Panc1 (cell line): ENCODE measurements at regions not wholly inside any gene's neighbourhood (a gene's known extent, or its start where the extent isn't known, plus 50 kb on each side); places are given as distances from the start of the nearest gene placed in this dataset.

Experiments
- ATAC-seq: fragments of 200-7000 bp; cut with Tn5 transposase; 2 replicates; pipeline ENCODE4 v1.9.1; 2020; ENCODE audit warnings: mild to moderate bottlenecking, moderate library complexity
- BruUV-seq: library from RNA; stranded (reverse); fragments of 400-500 nt; replicated peaks from 2 replicates; lab custom pipeline; 2021; lab: Mats Ljungman, UMichigan
- CTCF ChIA-PET: fragments of 300-600 bp; sonication (Branson Sonifier 250); formaldehyde crosslinking; loops from one replicate; lab custom pipeline; 2022; ENCODE audit warnings: antibody characterized with exemption; lab: Charles Lee
- POLR2A ChIA-PET: fragments of 300-600 bp; sonication (Branson Sonifier 250); formaldehyde crosslinking; loops from one replicate; lab custom pipeline; 2022; ENCODE audit warnings: antibody characterized with exemption; lab: Charles Lee
- DNase-seq: peaks from one replicate; pipeline ENCODE4 v3.0.0-alpha.2; 2010; ENCODE audit warnings: low read depth, low spot score
- H3K27ac ChIP-seq: 2 replicates; pipeline ENCODE4 v1.5.1; 2011; ENCODE audit warnings: mild to moderate bottlenecking, low read length, inconsistent platforms
- H3K27me3 ChIP-seq: fragments of 200-500 bp; sonication (Bioruptor generic); 2 replicates; pipeline ENCODE4 v1.6.0; 2014; ENCODE audit warnings: low read length, inconsistent platforms; ENCODE audit not compliant: control insufficient read depth, insufficient read depth
- H3K36me3 ChIP-seq: fragments of 200-500 bp; sonication (Bioruptor generic); 2 replicates; pipeline ENCODE4 v1.5.1; 2014; ENCODE audit warnings: inconsistent platforms, mild to moderate bottlenecking, low read length, moderate library complexity; ENCODE audit not compliant: control insufficient read depth, insufficient read depth
- H3K4me1 ChIP-seq: 2 replicates; pipeline ENCODE4 v1.5.1; 2011; ENCODE audit warnings: inconsistent platforms, mild to moderate bottlenecking, low read length, moderate library complexity; ENCODE audit not compliant: control insufficient read depth, insufficient read depth
- H3K4me3 ChIP-seq, 2 experiments: 2 replicates each; pipeline ENCODE4 v1.5.1; 2011 to 2012; ENCODE audit warnings: low read depth in 2 of 2, low read length in 2 of 2, mild to moderate bottlenecking in 2 of 2, inconsistent platforms in 1 of 2, moderate library complexity in 1 of 2
- H3K9me3 ChIP-seq: fragments of 200-500 bp; sonication (Bioruptor generic); 2 replicates; pipeline ENCODE4 v1.5.1; 2014; ENCODE audit warnings: low read depth, mild to moderate bottlenecking, inconsistent platforms, low read length, moderate library complexity; ENCODE audit not compliant: control insufficient read depth, insufficient read depth
- CTCF ChIP-seq: fragments of 450-650 bp; IDR thresholded peaks from 2 replicates; pipeline ENCODE4 v1.5.1; 2017; ENCODE audit warnings: mild to moderate bottlenecking
- POLR2AphosphoS5 ChIP-seq: IDR thresholded peaks from 2 replicates; pipeline ENCODE4 v1.6.1; 2012; ENCODE audit warnings: mild to moderate bottlenecking, low read depth, low read length, moderate library complexity
- REST ChIP-seq, 2 experiments: IDR thresholded peaks; 2 replicates each; pipeline ENCODE4 v1.6.1; 2011 to 2012; ENCODE audit warnings: low read depth in 2 of 2, control low read depth in 1 of 2, low read length in 1 of 2, mild to moderate bottlenecking in 1 of 2, moderate library complexity in 1 of 2; ENCODE audit not compliant: insufficient read depth in 1 of 2
- SIN3A ChIP-seq: IDR thresholded peaks from 2 replicates; pipeline ENCODE4 v1.6.1; 2012; ENCODE audit warnings: low read depth, mild to moderate bottlenecking, low read length, moderate library complexity, borderline replicate concordance; ENCODE audit not compliant: insufficient read depth
- TCF7L2 ChIP-seq: IDR thresholded peaks from 2 replicates; pipeline ENCODE4 v1.6.1; 2011; ENCODE audit warnings: mild to moderate bottlenecking, low read depth, low read length, inconsistent platforms
- in situ Hi-C: cut with HindIII; loops from 2 replicates; pipeline ENCODE4 v1.10.0; 2016; ENCODE audit warnings: low sequenced_read_pairs, low pct_unique_long_range_greater_than_20kb
- intact Hi-C: fragments of 100-400 bp; cut with micrococcal nuclease; formaldehyde crosslinking; loops from one replicate; pipeline ENCODE4 v1.10.0; 2022; ENCODE audit not compliant: unreplicated experiment

DNA sequence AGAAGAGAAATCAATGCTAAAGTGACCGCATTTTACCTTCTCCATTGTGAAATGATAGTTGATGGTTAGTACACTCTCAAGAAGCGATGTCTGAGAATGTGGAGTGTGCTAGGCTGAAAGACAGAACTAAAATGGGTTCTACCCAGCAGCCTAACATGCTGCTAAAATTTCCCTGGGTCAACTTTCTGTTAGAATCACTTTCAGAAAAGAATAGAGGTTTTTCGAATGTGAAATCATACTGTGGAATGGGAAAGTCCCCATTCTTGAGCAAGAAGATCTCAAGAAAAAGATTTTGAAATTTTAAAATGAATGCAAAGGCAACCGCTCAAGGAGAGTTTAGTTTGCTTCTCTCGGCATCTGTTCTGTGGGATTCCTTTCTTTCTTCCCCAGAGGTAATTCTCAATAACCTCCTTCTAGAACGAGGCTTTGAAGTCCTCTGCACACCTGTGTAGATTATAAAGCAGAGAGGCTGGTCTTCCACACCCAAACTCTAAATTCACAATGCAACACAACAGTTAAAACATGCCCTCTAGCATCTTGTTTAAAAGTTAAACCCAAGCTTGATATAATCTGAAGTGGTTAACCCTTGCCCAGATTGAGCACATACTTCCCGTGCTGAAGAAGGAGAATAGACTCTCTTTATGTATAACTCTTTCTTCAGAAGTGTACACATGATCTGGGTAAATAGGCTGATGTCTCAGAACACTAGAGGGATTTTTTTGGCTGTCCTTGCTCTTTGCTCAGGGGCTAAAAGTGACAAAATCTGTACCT, 208.7 kb upstream of the KLF3 start:
- Histone ChIP-seq H3K36me3 (no peaks in the 10 kb centered on the region), H3K27ac (no peak overlapping the region), H3K4me3 (no peak overlapping the region), H3K4me1 (no peaks in the 10 kb centered on the region), H3K9me3 (no peaks in the 10 kb centered on the region), H3K27me3 (no peaks in the 10 kb centered on the region; the same call in 1 of the 2 replicates)
- in situ Hi-C loops: no loop called here
- TF ChIP-seq SIN3A (no peak), TCF7L2 (no peak), POLR2AphosphoS5 (no peak), REST (IDR thresholded peaks at IDR 0.05; ENCODE audit: insufficient read depth in 1 of 2, low read depth in 2 of 2, low read length in 1 of 2) (no peak), CTCF (no peak)
- BruUV-seq: no TSS peak
- ATAC-seq: no peak
- ChIA-PET CTCF (no interaction called here), POLR2A (no interaction called here)
- intact Hi-C loops: no loop called here
- no peak for DNase-seq

DNA sequence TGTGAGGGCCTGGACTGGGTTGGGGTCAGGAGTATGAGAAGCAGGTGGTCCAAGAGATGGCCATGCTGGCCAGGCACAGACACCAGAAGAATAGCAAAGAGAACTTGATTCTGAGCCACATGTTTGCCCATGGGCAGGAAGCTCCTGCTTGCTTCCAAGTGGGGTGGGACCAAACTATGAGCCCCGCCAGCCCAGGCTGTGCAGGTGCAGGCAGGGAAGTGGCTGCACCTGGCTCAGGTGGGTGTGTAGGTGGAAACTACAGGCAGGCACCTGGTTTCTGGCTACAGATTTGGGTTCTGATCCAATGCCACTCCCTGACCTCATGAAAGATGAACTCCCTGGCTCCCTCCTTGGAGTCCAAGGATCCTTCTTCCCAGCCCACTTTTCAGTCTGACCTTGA, 207.9 kb upstream of the KLF3 start:
- in situ Hi-C loops (no loop called here), intact Hi-C loops (no loop called here)
- Histone ChIP-seq H3K36me3 (no peaks in the 10 kb centered on the region), H3K4me1 (no peaks in the 10 kb centered on the region), H3K27ac (no peak overlapping the region), H3K27me3 (no peaks in the 10 kb centered on the region; the same call in 1 of the 2 replicates), H3K9me3 (no peaks in the 10 kb centered on the region), H3K4me3 (no peak overlapping the region)
- POLR2A ChIA-PET: no interaction called here
- DNase-seq: no peak
- CTCF ChIA-PET: no interaction called here
- BruUV-seq: no TSS peak
- ATAC-seq: no peak
- no peak for TF ChIP-seq POLR2AphosphoS5
- TF ChIP-seq CTCF: no peak
- no peak for TF ChIP-seq SIN3A
- TF ChIP-seq REST (IDR thresholded peaks at IDR 0.05; ENCODE audit: insufficient read depth in 1 of 2, low read depth in 2 of 2, low read length in 1 of 2): no peak
- no peak for TF ChIP-seq TCF7L2
